ENCODE measurements at regions not wholly inside any gene's neighbourhood (a gene's known extent, or its start where the extent isn't known, plus 50 kb on each side); places are given as distances from the start of the nearest gene placed in this dataset.

DNA sequence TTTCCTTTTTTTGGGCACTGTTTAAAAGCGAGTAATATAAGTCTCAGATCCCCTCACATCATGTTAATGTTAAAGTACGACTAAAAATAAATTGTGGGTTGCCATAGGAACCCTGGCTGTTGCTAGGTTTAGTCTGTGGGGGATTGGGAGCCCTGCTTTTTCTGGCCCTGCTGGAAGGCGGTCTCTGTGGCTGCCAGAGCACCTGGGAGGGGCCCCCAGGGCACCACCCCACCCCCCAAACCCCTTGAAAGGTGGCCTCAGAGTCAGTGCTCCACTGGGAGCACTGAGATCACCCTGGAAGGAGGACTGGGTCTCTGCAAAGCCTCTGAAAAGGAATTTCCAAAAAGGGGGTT, 66.2 kb upstream of the NEURL1B start:
- TF ChIP-seq POLR2A (IDR thresholded peaks at IDR 0.05) = no peak
- TF ChIP-seq, protein P1, sequence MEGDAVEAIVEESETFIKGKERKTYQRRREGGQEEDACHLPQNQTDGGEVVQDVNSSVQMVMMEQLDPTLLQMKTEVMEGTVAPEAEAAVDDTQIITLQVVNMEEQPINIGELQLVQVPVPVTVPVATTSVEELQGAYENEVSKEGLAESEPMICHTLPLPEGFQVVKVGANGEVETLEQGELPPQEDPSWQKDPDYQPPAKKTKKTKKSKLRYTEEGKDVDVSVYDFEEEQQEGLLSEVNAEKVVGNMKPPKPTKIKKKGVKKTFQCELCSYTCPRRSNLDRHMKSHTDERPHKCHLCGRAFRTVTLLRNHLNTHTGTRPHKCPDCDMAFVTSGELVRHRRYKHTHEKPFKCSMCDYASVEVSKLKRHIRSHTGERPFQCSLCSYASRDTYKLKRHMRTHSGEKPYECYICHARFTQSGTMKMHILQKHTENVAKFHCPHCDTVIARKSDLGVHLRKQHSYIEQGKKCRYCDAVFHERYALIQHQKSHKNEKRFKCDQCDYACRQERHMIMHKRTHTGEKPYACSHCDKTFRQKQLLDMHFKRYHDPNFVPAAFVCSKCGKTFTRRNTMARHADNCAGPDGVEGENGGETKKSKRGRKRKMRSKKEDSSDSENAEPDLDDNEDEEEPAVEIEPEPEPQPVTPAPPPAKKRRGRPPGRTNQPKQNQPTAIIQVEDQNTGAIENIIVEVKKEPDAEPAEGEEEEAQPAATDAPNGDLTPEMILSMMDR (IDR thresholded peaks at IDR 0.05) = no peak
